SK-N-SH treated with all-trans-retinoic acid at 6 μM for 48 hours (cell line): ENCODE measurements at regions not wholly inside any gene's neighbourhood (a gene's known extent, or its start where the extent isn't known, plus 50 kb on each side); places are given as distances from the start of the nearest gene placed in this dataset.

Source experiments
- ATAC-seq: fragments of 200-7000 bp; cut with Tn5 transposase; 3 replicates; pipeline ENCODE4 v1.9.1; 2020; ENCODE audit warnings: mild to moderate bottlenecking, moderate library complexity
- ARNTL ChIP-seq: fragments of 450-650 bp; formaldehyde crosslinking; IDR thresholded peaks from 2 replicates; pipeline ENCODE4 v1.5.0; 2020; ENCODE audit warnings: low read depth, mild to moderate bottlenecking, moderate library complexity, borderline replicate concordance
- BACH2 ChIP-seq: fragments of 250-450 bp; sonication (Bioruptor Pico); IDR thresholded peaks from 2 replicates; pipeline ENCODE4 v1.9.0; 2021; ENCODE audit warnings: mild to moderate bottlenecking, borderline replicate concordance
- CREB5 ChIP-seq: fragments of 250-450 bp; sonication (Bioruptor Pico); IDR thresholded peaks from 2 replicates; pipeline ENCODE4 v1.5.1; 2020; ENCODE audit warnings: low read depth, mild to moderate bottlenecking, moderate library complexity
- CSDC2 ChIP-seq: fragments of 250-450 bp; sonication (Bioruptor Pico); IDR thresholded peaks from 2 replicates; pipeline ENCODE4 v1.5.0; 2020; ENCODE audit warnings: mild to moderate bottlenecking, moderate library complexity
- CSRNP3 ChIP-seq: fragments of 250-450 bp; sonication (Bioruptor Pico); IDR thresholded peaks from 2 replicates; pipeline ENCODE4 v1.5.1; 2021; ENCODE audit warnings: mild to moderate bottlenecking, moderate library complexity
- GLIS3 ChIP-seq: fragments of 250-450 bp; sonication (Bioruptor Pico); IDR thresholded peaks from 2 replicates; pipeline ENCODE4 v1.5.0; 2020; ENCODE audit warnings: mild to moderate bottlenecking, moderate library complexity
- ISL1 ChIP-seq: fragments of 250-450 bp; sonication (Bioruptor Pico); IDR thresholded peaks from 2 replicates; pipeline ENCODE4 v2.1.2; 2022; ENCODE audit warnings: mild to moderate bottlenecking, moderate library complexity
- OSR1 ChIP-seq: fragments of 250-450 bp; sonication (Bioruptor Pico); IDR thresholded peaks from 2 replicates; pipeline ENCODE4 v1.8.0; 2022; ENCODE audit warnings: moderate library complexity, mild to moderate bottlenecking, inconsistent platforms
- PATZ1 ChIP-seq: fragments of 250-450 bp; sonication (Bioruptor Pico); IDR thresholded peaks from 2 replicates; pipeline ENCODE4 v1.8.0; 2020; ENCODE audit warnings: mild to moderate bottlenecking, moderate library complexity, borderline replicate concordance
- POU6F1 ChIP-seq: fragments of 250-450 bp; sonication (Bioruptor Pico); IDR thresholded peaks from 2 replicates; pipeline ENCODE4 v1.8.0; 2021; ENCODE audit warnings: low read depth, mild to moderate bottlenecking, moderate library complexity, borderline replicate concordance
- PPARA ChIP-seq: fragments of 250-450 bp; sonication (Bioruptor Pico); IDR thresholded peaks from 2 replicates; pipeline ENCODE4 v1.5.0; 2020; ENCODE audit warnings: mild to moderate bottlenecking, borderline replicate concordance
- TCF4 ChIP-seq: fragments of 250-450 bp; sonication (Bioruptor Pico); IDR thresholded peaks from 2 replicates; pipeline ENCODE4 v1.8.0; 2021; ENCODE audit warnings: mild to moderate bottlenecking, moderate library complexity, borderline replicate concordance
- TOX ChIP-seq: fragments of 250-450 bp; sonication (Bioruptor Pico); IDR thresholded peaks from 2 replicates; pipeline ENCODE4 v1.8.0; 2021; ENCODE audit warnings: mild to moderate bottlenecking, moderate library complexity, borderline replicate concordance
- TSHZ2 ChIP-seq: fragments of 250-450 bp; sonication (Bioruptor Pico); IDR thresholded peaks from 2 replicates; pipeline ENCODE4 v1.5.0; 2020; ENCODE audit warnings: mild to moderate bottlenecking, moderate library complexity
- ZC3H10 ChIP-seq: fragments of 250-450 bp; sonication (Bioruptor Pico); IDR thresholded peaks from 2 replicates; pipeline ENCODE4 v1.5.1; 2021; ENCODE audit warnings: mild to moderate bottlenecking, moderate library complexity
- ZFP3 ChIP-seq: fragments of 250-450 bp; sonication (Bioruptor Pico); IDR thresholded peaks from 2 replicates; pipeline ENCODE4 v1.5.0; 2020; ENCODE audit warnings: mild to moderate bottlenecking, moderate library complexity
- ZNF565 ChIP-seq: fragments of 450-650 bp; formaldehyde crosslinking; conservative IDR thresholded peaks from 2 replicates; pipeline ENCODE4 v1.5.0; 2020; ENCODE audit warnings: low read depth, mild to moderate bottlenecking, moderate library complexity
- ZNF70 ChIP-seq: fragments of 450-650 bp; formaldehyde crosslinking; IDR thresholded peaks from 2 replicates; pipeline ENCODE4 v1.5.0; 2020; ENCODE audit warnings: mild to moderate bottlenecking, moderate library complexity
- ZNF8 ChIP-seq: fragments of 450-650 bp; formaldehyde crosslinking; IDR thresholded peaks from 2 replicates; pipeline ENCODE4 v1.5.0; 2020; ENCODE audit warnings: mild to moderate bottlenecking, moderate library complexity

GRCh38 chrX:42466332-42467046 lies 311.5 kb downstream of the PPP1R2C start:
- no peak for ATAC-seq
- TF ChIP-seq ARNTL (CRISPR knock-in tag) (no peak), CSRNP3 (no peak), ZNF8 (CRISPR knock-in tag) (no peak), PATZ1 (CRISPR knock-in tag) (no peak), BACH2 (no peak), ZFP3 (CRISPR knock-in tag) (no peak), ZNF70 (CRISPR knock-in tag) (no peak), TOX (CRISPR knock-in tag) (no peak), OSR1 (CRISPR knock-in tag) (no peak)

- no peak for TF ChIP-seq OSR1 (CRISPR knock-in tag)
- TF ChIP-seq, all 23 proteins: peak for 0
- no peak for ATAC-seq
Observed at GRCh38 chrX:42465821-42466220, 312.1 kb downstream of the PPP1R2C start.

- ATAC-seq, result no peak
- no peak for TF ChIP-seq PPARA (CRISPR knock-in tag)
Observed at GRCh38 chrX:42463706-42464490, 314.1 kb downstream of the PPP1R2C start.

- TF ChIP-seq PATZ1 (CRISPR knock-in tag), result no peak
- TF ChIP-seq ZNF8 (CRISPR knock-in tag), result no peak
- no peak for TF ChIP-seq ZC3H10 (CRISPR knock-in tag)
- TF ChIP-seq ZFP3 (CRISPR knock-in tag), result no peak
- no peak for TF ChIP-seq ISL1
- TF ChIP-seq ZNF70 (CRISPR knock-in tag), result no peak
- TF ChIP-seq OSR1 (CRISPR knock-in tag), result no peak
- no peak for TF ChIP-seq ARNTL (CRISPR knock-in tag)
- TF ChIP-seq POU6F1 (CRISPR knock-in tag), result no peak
- TF ChIP-seq CREB5 (CRISPR knock-in tag), result no peak
- TF ChIP-seq CSDC2 (CRISPR knock-in tag), result no peak
- TF ChIP-seq GLIS3, result no peak
- TF ChIP-seq TCF4 (CRISPR knock-in tag), result no peak
- TF ChIP-seq TSHZ2, result no peak
- TF ChIP-seq ZNF565 (CRISPR knock-in tag), result no peak
- no peak for ATAC-seq
Observed at GRCh38 chrX:42462917-42463316, 315.0 kb downstream of the PPP1R2C start.
